Dendritic cell treated with granulocyte-macrophage colony-stimulating factor and Interleukin-4, amounts not matched to agents 40 ng/mL and 50 ng/mL, for 4 days (primary cell): ENCODE measurements at regions not wholly inside any gene's neighbourhood (a gene's known extent, or its start where the extent isn't known, plus 50 kb on each side); places are given as distances from the start of the nearest gene placed in this dataset.

Source experiments
- H3K27ac Mint-ChIP-seq: one replicate; pipeline ENCODE4 v1.8.0; 2022; ENCODE audit warnings: mild to moderate bottlenecking, mixed read lengths
- H3K27me3 Mint-ChIP-seq: one replicate; pipeline ENCODE4 v1.8.0; 2022; ENCODE audit warnings: mild to moderate bottlenecking, mixed read lengths
- H3K36me3 Mint-ChIP-seq: one replicate; pipeline ENCODE4 v1.8.0; 2022; ENCODE audit warnings: low read depth, mixed read lengths
- H3K4me1 Mint-ChIP-seq: one replicate; pipeline ENCODE4 v1.8.0; 2022; ENCODE audit warnings: low read depth, mixed read lengths
- H3K4me3 Mint-ChIP-seq: one replicate; pipeline ENCODE4 v1.8.0; 2022; ENCODE audit warnings: mild to moderate bottlenecking, moderate library complexity, mixed read lengths
- H3K9me3 Mint-ChIP-seq: one replicate; pipeline ENCODE4 v1.8.0; 2022; ENCODE audit warnings: mixed read lengths
- intact Hi-C: fragments of 100-400 bp; cut with micrococcal nuclease; formaldehyde crosslinking; loops from one replicate; pipeline ENCODE4 v1.15.0; 2022

DNA sequence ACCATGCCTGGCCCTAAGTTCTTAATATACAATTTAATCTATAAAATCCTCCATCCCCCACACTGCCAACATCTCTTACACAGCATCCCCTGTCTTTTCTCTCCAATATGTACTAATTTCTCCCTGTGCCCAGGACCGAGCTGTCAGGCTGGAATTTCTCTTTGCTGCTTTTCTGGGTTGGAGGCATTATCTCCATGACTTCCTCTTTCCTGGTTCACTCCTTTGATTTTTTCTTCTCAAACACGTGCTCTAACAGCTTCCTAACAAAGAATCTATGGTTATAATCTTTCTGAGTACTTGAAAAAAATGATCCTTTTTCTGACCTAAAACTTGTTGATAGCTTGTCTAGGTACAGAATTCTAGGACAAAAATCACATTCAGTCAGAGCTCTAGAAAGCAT lies 112.8 kb downstream of the C1D start:
- intact Hi-C loops = no loop called here
- Mint-ChIP-seq H3K9me3 (no peaks in the 10 kb centered on the region), H3K4me3 (no peak overlapping the region), H3K36me3 (no peaks in the 10 kb centered on the region), H3K4me1 (peaks cover 5% of the 10 kb centered on the region), H3K27ac (no peak overlapping the region), H3K27me3 (peaks cover 6% of the 10 kb centered on the region)

DNA sequence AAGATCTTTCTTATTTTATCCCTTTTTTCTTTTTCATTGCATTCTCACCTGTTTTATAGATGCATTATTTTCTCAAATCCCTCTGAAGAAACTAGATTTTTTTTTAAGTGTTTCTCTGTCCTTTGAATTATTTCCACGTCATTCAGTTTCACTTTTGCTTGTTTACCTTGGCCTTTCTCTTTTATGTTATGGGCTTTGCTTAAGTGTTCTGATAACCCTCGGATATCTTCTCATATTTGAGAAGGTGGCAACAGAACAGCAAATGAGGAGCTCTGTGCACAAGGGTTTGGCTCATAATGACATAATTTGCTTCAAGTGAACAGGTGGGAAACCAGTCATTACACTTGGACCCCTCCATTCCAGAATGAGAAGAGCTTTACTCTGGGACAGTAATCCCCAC lies 111.9 kb downstream of the C1D start:
- Mint-ChIP-seq H3K4me1 (peaks cover 5% of the 10 kb centered on the region), H3K27me3 (peaks cover 6% of the 10 kb centered on the region), H3K4me3 (no peak overlapping the region), H3K27ac (no peak overlapping the region), H3K36me3 (no peaks in the 10 kb centered on the region), H3K9me3 (no peaks in the 10 kb centered on the region)
- intact Hi-C loops = no loop called here

DNA sequence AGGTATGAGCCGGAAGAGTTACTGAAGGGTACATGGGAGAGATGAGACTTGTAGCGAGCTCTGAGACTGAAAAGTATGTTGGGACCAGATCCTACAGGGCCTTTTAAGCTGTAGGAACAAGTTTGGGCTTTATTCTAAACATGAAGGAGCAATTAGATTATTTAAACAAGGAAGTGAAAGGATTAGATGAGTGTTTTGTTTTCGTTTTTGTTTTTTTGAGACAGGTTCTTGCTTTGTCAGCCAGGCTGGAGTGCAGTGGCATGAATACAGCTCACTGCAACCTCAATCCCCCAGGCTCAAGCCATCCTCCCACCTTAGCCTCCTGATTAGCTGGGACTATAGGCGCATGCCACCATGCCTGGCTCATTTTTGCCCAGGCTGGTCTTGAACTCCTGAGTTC lies 110.7 kb downstream of the C1D start:
- Mint-ChIP-seq H3K4me1 (peaks cover 5% of the 10 kb centered on the region), H3K9me3 (no peaks in the 10 kb centered on the region), H3K36me3 (no peaks in the 10 kb centered on the region), H3K4me3 (no peak overlapping the region), H3K27ac (no peak overlapping the region), H3K27me3 (peaks cover 3% of the 10 kb centered on the region)
- intact Hi-C loops = no loop called here

DNA sequence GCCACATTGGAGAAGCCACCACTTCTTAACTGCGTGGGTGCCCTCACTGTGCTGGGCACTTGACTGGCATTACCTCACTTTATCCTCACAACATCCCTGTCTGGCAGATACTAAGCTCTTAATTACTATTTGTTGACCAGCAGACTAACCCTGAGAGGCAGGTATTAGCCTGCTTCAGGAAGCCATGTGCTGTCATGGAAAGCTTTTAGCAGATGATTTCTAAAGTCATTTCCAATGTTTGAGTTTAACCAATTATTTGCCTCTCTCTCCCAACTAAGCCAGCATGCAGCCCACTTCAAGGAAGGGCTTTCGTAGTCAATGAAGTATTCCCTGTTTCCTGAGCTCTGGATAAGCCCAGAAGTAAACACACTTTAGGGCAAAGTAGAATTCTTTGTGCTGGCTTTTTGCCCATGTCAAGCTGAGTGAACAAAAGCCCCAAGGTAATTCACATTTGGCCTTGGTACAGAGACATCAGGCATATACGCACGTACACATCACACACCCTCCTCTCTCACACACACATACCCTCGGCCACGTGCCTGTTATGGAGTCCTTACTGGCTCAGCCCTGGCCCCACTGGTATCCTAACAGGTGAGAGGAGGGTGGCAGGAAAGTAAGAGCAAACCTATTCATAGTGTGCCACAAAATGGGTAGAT lies 108.6 kb downstream of the C1D start:
- intact Hi-C loops = no loop called here
- H3K4me1 Mint-ChIP-seq = peaks cover 5% of the 10 kb centered on the region
- H3K27ac Mint-ChIP-seq = no peak overlapping the region
- H3K4me3 Mint-ChIP-seq = no peak overlapping the region
- H3K36me3 Mint-ChIP-seq = no peaks in the 10 kb centered on the region
- no peaks in the 10 kb centered on the region for H3K9me3 Mint-ChIP-seq
- H3K27me3 Mint-ChIP-seq = peaks cover 4% of the 10 kb centered on the region

DNA sequence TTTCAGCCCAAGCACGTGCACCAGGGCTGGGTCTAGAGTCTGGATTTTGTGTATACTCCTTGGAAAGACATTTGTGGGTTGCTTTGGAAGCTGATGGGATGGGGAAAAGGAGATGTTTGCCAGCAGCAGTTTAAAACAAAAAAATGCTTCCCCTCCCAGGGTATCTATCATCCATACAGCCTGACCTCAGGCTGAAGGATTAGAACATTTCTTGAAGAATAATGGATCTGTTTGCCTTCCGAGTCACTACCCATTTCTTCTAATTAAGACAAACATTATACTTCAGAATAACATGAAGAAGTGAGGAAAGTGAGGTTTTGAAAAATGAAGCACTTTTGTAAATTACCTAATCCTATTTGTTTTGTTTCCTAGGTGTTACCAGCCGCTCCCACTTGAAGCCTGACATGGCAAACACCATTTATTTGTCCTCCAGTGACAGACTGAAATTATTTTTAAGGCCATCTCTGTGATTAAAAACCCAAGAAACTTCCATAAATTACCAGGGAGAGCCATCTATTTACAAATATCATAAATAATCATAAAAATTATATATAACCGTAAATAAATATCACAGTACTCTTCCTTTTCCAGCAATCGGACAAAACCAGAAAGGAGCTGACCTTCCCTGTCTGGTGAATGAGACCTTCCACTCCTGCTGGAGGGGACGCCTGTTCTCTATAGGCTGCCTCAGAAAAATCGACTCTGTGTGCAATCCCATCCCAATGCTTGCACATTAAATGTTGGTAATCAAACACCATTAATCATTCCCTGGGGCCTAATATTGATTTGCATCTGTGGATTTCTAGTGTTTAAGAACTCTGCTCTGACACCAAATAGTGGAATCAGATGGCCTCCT lies 106.8 kb downstream of the C1D start:
- no peaks in the 10 kb centered on the region for H3K36me3 Mint-ChIP-seq
- H3K9me3 Mint-ChIP-seq = no peaks in the 10 kb centered on the region
- H3K4me3 Mint-ChIP-seq = no peak overlapping the region
- peaks cover under 1% of the 10 kb centered on the region for H3K4me1 Mint-ChIP-seq
- intact Hi-C loops = no loop called here
- H3K27ac Mint-ChIP-seq = no peak overlapping the region
- peaks cover 4% of the 10 kb centered on the region for H3K27me3 Mint-ChIP-seq

DNA sequence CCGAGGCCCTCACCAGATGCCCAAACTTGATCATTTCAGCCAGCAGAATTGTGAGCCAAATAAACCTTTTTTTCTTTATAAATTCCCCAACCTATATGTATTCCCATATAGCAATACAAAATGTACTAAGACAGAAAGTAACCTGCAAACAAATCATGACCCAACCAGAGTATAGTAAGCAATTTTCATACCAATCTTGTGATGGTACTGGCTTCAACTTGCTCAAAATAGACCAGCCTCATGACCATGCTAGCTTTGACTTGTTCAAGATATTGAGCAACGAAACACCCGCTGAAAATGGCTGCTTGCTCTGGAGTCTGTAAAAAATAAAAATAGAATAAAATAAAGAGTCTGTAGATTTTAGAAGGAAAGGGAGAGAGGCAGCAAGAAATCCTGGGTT lies 97.6 kb downstream of the C1D start:
- Mint-ChIP-seq H3K4me3 (no peak overlapping the region), H3K36me3 (no peaks in the 10 kb centered on the region), H3K27me3 (peaks cover 2% of the 10 kb centered on the region), H3K4me1 (no peaks in the 10 kb centered on the region), H3K27ac (no peak overlapping the region), H3K9me3 (no peaks in the 10 kb centered on the region)
- intact Hi-C loops = no loop called here

DNA sequence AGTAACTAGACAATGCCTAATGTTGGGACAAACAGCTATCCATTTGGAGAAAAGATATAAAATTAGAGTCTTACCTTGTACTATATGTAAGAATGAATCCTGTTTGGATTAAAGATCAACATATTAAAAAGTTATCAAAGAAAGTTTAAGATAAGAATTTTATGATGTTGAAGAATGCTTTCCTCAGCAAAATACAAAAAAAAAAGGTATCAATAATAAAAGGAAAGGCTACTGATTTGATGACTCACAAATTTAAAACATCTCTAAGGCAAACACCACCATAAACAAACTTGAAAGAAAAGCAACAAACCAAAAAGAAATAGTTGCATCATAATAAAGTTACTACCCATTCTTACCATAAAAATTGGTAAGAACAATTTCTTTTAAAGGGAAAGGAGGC lies 92.7 kb downstream of the C1D start:
- intact Hi-C loops = no loop called here

DNA sequence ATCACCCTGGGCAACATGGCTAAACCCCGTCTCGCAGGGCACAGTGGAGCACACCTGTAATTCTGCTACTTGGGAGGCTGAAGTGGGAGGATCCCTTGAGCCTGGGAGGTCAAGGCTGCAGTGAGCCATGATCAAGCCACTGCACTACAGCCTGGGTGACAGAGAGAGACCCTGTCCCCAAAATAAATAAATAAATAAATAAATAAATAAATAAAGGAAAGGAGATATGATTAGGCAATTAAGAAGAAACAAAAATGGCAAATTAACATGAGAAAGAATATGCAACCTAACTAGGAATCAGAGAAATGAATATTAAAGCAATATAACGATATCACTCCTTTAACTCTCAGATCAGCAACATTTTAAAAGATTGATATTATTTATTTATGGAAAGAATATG lies 92.3 kb downstream of the C1D start:
- H3K27ac Mint-ChIP-seq = no peak overlapping the region
- H3K27me3 Mint-ChIP-seq = peaks cover 3% of the 10 kb centered on the region
- H3K4me1 Mint-ChIP-seq = peaks cover 6% of the 10 kb centered on the region
- intact Hi-C loops = no loop called here
- no peaks in the 10 kb centered on the region for H3K36me3 Mint-ChIP-seq
- H3K4me3 Mint-ChIP-seq = no peak overlapping the region
- no peaks in the 10 kb centered on the region for H3K9me3 Mint-ChIP-seq

More for the DNA sequence above, 92.7 kb downstream of the C1D start:
- H3K36me3 Mint-ChIP-seq = no peaks in the 10 kb centered on the region
- peaks cover 3% of the 10 kb centered on the region for H3K4me1 Mint-ChIP-seq
- peaks cover 3% of the 10 kb centered on the region for H3K27me3 Mint-ChIP-seq
- no peaks in the 10 kb centered on the region for H3K9me3 Mint-ChIP-seq
- no peak overlapping the region for H3K27ac Mint-ChIP-seq
- H3K4me3 Mint-ChIP-seq = no peak overlapping the region

DNA sequence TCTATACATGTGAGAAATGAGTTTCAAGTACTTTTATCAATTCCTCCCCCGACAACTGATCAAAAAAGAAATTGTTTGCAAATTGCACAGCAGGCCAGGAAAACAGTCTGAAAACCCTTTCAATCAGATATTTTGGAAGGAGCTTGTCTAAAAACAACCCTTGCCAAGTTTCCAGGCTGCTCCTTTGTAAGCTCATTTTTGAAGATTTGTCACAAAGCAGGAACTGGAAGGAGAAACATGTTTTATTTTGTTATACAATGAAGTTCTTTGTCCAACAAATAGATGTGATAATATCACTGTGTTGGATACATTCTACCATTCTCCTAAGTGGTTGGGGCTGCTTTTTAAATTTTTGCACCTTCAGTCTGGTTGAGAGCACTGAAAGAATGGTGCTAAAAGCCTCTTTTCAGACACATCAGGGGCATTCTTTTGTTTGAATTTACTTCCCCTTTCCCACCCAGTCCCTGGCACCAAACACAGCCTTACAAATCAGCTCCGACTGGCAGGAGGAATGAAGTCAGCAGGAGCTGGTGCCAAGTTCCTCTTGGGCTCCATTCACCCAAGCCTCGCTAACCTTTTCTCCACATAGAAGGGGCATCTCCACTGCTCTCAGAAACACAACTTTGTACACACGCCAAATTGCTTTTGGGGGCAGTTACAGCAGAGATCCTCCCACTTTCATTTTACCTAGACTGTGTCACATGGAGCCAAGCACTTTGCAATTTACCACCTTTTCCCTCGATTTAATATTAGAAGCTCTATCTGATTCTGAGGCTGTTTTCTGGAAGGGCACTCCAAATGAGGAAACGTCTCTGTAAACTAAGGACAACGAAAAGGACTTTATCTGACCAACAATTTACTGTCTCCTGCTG lies 88.0 kb downstream of the C1D start:
- no peak overlapping the region for H3K27ac Mint-ChIP-seq
- H3K4me1 Mint-ChIP-seq = peaks cover 6% of the 10 kb centered on the region
- peak overlapping the region; percentile 18 for H3K4me3 Mint-ChIP-seq
- no peaks in the 10 kb centered on the region for H3K9me3 Mint-ChIP-seq
- intact Hi-C loops = no loop called here
- H3K36me3 Mint-ChIP-seq = no peaks in the 10 kb centered on the region
- H3K27me3 Mint-ChIP-seq = peaks cover 1% of the 10 kb centered on the region

DNA sequence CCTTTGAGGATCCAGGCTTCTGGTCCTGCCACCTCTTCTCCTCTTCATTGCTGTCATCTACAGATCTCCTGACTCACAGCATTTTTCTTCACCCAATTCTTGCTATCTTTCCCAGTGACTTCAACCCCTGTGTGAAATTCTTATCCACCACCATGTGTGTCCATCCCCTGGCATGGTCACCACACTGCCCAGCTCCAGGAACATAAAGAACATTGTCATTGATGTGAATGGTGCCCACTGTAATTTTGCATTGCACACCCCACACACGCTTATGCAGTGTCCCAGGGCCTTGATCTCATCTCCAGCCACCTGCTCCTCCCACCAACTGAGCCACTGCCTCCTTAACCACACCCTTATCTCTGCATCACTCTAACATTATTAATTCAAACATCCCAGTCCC lies 85.3 kb downstream of the C1D start:
- Mint-ChIP-seq H3K27me3 (peaks cover 1% of the 10 kb centered on the region), H3K36me3 (no peaks in the 10 kb centered on the region), H3K4me1 (peaks cover 6% of the 10 kb centered on the region), H3K4me3 (no peak overlapping the region), H3K9me3 (no peaks in the 10 kb centered on the region), H3K27ac (no peak overlapping the region)
- intact Hi-C loops = no loop called here

DNA sequence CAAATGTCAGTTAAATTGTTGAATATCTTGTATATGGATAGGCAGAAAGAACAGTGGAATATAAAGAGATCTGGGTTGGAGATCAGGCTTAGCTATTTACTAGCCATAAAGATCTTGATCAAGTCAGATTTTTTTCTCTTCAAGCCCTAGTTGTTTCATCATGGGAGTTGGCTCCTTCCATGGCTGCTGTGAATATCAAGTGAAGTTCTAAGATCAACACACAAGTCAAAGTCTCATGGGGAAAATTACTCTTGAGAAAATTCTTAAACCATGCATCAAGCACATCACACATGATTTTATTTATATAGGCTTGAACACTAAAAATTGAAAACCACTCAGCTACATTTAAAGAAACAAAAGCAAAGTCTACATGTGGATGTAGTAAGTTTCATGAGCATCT lies 79.8 kb downstream of the C1D start:
- no peak overlapping the region for H3K27ac Mint-ChIP-seq
- no peaks in the 10 kb centered on the region for H3K9me3 Mint-ChIP-seq
- intact Hi-C loops = no loop called here
- H3K36me3 Mint-ChIP-seq = no peaks in the 10 kb centered on the region
- H3K4me1 Mint-ChIP-seq = no peaks in the 10 kb centered on the region
- H3K27me3 Mint-ChIP-seq = no peaks in the 10 kb centered on the region
- no peak overlapping the region for H3K4me3 Mint-ChIP-seq

DNA sequence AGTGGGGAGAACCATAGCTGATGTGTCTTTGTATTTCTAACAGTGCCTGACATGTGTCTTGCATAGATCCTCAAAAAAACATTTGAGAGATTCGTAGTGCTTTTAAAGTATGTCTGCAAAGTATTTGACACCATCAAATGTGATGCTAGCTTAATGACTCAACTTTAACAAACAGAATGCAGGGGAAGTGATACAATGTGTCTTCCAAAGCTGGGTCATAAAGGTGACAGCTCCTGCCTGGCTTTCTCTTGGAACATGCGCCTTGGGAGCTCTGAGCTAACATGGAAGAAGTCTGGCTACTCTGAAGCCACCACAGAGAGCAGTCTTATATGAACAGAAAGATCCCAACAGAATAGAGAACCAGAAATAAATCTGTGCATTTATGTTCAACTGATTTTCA lies 78.2 kb downstream of the C1D start:
- Mint-ChIP-seq H3K4me3 (no peak overlapping the region), H3K4me1 (no peaks in the 10 kb centered on the region), H3K27me3 (peaks cover under 1% of the 10 kb centered on the region), H3K36me3 (no peaks in the 10 kb centered on the region), H3K9me3 (no peaks in the 10 kb centered on the region), H3K27ac (no peak overlapping the region)
- intact Hi-C loops = no loop called here

DNA sequence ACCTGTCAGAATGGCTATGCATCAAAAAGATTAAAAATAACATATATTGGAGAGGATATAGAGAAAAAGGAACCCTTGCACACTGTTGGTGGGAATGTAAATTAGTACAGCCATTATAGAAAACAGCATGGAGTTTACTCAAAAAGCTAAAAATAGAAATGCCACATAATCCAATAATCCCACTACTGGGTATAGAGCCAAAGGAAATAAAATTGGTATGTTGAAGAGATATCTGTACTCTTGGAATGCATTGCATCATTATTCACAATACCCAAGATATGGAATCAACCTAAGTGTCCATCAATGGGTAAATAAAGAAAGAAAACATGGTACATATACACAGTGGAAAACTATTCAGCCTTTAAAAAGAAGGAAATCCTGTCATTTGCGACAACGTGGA lies 77.2 kb downstream of the C1D start:
- no peaks in the 10 kb centered on the region for H3K36me3 Mint-ChIP-seq
- intact Hi-C loops = no loop called here
- H3K4me1 Mint-ChIP-seq = no peaks in the 10 kb centered on the region
- no peak overlapping the region for H3K27ac Mint-ChIP-seq
- H3K4me3 Mint-ChIP-seq = no peak overlapping the region
- H3K27me3 Mint-ChIP-seq = peaks cover 1% of the 10 kb centered on the region
- H3K9me3 Mint-ChIP-seq = no peaks in the 10 kb centered on the region

DNA sequence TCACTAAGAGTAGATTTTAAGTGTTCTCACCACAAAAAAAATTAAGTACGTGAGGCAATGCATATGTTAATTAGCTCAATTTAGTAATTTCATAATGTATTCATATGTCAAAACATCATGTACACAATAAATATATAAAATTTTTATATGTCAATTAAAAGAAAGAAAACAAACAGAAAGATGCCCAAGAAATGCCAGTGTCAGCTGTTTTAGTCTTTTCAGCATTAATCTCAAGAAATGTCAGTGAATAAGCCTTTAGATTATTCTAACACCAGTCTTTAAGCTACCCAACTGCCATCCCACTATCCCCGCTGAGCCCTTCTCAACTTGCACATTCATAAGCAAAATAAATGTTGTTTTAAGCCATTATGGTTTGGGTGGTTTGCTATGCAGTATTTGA lies 76.5 kb downstream of the C1D start:
- H3K36me3 Mint-ChIP-seq = no peaks in the 10 kb centered on the region
- H3K4me1 Mint-ChIP-seq = no peaks in the 10 kb centered on the region
- no peak overlapping the region for H3K4me3 Mint-ChIP-seq
- intact Hi-C loops = no loop called here
- no peak overlapping the region for H3K27ac Mint-ChIP-seq
- peaks cover 1% of the 10 kb centered on the region for H3K27me3 Mint-ChIP-seq
- H3K9me3 Mint-ChIP-seq = no peaks in the 10 kb centered on the region
